ENCODE measurements at regions not wholly inside any gene's neighbourhood (a gene's known extent, or its start where the extent isn't known, plus 50 kb on each side); places are given as distances from the start of the nearest gene placed in this dataset.
A peak's percentile ranks its signal among the peaks of the same experiment; 100 is the strongest.
"Not testable (repeated sequence)": the region's sequence is repeated elsewhere in the genome, so short reads cannot be mapped to it uniquely, and the experiment has no call there.

- not testable (repeated sequence) for H3K4me3 ChIP-seq (ENCODE audit: insufficient read depth, low read depth, low read length); H3K27me3 ChIP-seq (ENCODE audit: control insufficient read depth, insufficient read depth, low read length); DNase-seq; H3K36me3 ChIP-seq (replicated peaks; ENCODE audit: control insufficient read depth, insufficient read depth, low read length)
Observed at GRCh38 chr2:209261366-209262053, 162.3 kb upstream of the MAP2 start.

- H3K27me3 ChIP-seq (ENCODE audit: control insufficient read depth, insufficient read depth, low read length): no peaks in the 10 kb centered on the region
- DNase-seq: no peak
- no peak overlapping the region for H3K4me3 ChIP-seq (ENCODE audit: insufficient read depth, low read depth, low read length)
- H3K36me3 ChIP-seq (replicated peaks; ENCODE audit: control insufficient read depth, insufficient read depth, low read length): no peaks in the 10 kb centered on the region
Observed at GRCh38 chr2:209269024-209269423, 154.8 kb upstream of the MAP2 start.

GRCh38 chr2:209276000-209276399 lies 147.8 kb upstream of the MAP2 start:
- Histone ChIP-seq H3K4me3 (ENCODE audit: insufficient read depth, low read depth, low read length) (no peak overlapping the region), H3K27me3 (ENCODE audit: control insufficient read depth, insufficient read depth, low read length) (no peaks in the 10 kb centered on the region), H3K36me3 (replicated peaks; ENCODE audit: control insufficient read depth, insufficient read depth, low read length) (no peaks in the 10 kb centered on the region)
- DNase-seq: no peak

GRCh38 chr2:209277444-209277843 lies 146.4 kb upstream of the MAP2 start:
- peak; percentile 10 for DNase-seq
- Histone ChIP-seq H3K27me3 (ENCODE audit: control insufficient read depth, insufficient read depth, low read length) (no peaks in the 10 kb centered on the region), H3K4me3 (ENCODE audit: insufficient read depth, low read depth, low read length) (no peak overlapping the region), H3K36me3 (replicated peaks; ENCODE audit: control insufficient read depth, insufficient read depth, low read length) (no peaks in the 10 kb centered on the region)

- H3K4me3 ChIP-seq (ENCODE audit: insufficient read depth, low read depth, low read length): no peak overlapping the region
- no peaks in the 10 kb centered on the region for H3K27me3 ChIP-seq (ENCODE audit: control insufficient read depth, insufficient read depth, low read length)
- peaks cover 5% of the 10 kb centered on the region for H3K36me3 ChIP-seq (replicated peaks; ENCODE audit: control insufficient read depth, insufficient read depth, low read length)
- no peak for DNase-seq
Observed at GRCh38 chr2:209298601-209299000, 125.2 kb upstream of the MAP2 start.

- H3K36me3 ChIP-seq (replicated peaks; ENCODE audit: control insufficient read depth, insufficient read depth, low read length); DNase-seq: not testable (repeated sequence)
- peak overlapping the region; percentile 51 for H3K4me3 ChIP-seq (ENCODE audit: insufficient read depth, low read depth, low read length)
Observed at GRCh38 chr2:209299478-209299877, 124.4 kb upstream of the MAP2 start.

GRCh38 chr2:209300766-209301165 lies 123.1 kb upstream of the MAP2 start:
- peaks cover 10% of the 10 kb centered on the region for H3K36me3 ChIP-seq (replicated peaks; ENCODE audit: control insufficient read depth, insufficient read depth, low read length)
- not testable (repeated sequence) for DNase-seq; H3K27me3 ChIP-seq (ENCODE audit: control insufficient read depth, insufficient read depth, low read length)
- peak overlapping the region; percentile 58 for H3K4me3 ChIP-seq (ENCODE audit: insufficient read depth, low read depth, low read length)

More at GRCh38 chr2:209299478-209299877, 124.4 kb upstream of the MAP2 start:
- not testable (repeated sequence) for H3K27me3 ChIP-seq (ENCODE audit: control insufficient read depth, insufficient read depth, low read length)

- Histone ChIP-seq H3K36me3 (replicated peaks; ENCODE audit: control insufficient read depth, insufficient read depth, low read length) (peaks cover 12% of the 10 kb centered on the region), H3K4me3 (ENCODE audit: insufficient read depth, low read depth, low read length) (no peak overlapping the region), H3K27me3 (ENCODE audit: control insufficient read depth, insufficient read depth, low read length) (no peaks in the 10 kb centered on the region)
- no peak for DNase-seq
Observed at GRCh38 chr2:209305026-209305425, 118.8 kb upstream of the MAP2 start.

GRCh38 chr2:209305746-209306196 lies 118.1 kb upstream of the MAP2 start:
- Histone ChIP-seq H3K4me3 (ENCODE audit: insufficient read depth, low read depth, low read length) (no peak overlapping the region), H3K27me3 (ENCODE audit: control insufficient read depth, insufficient read depth, low read length) (no peaks in the 10 kb centered on the region), H3K36me3 (replicated peaks; ENCODE audit: control insufficient read depth, insufficient read depth, low read length) (peaks cover 12% of the 10 kb centered on the region)
- no peak for DNase-seq

- Histone ChIP-seq H3K36me3 (replicated peaks; ENCODE audit: control insufficient read depth, insufficient read depth, low read length) (peaks cover 9% of the 10 kb centered on the region), H3K27me3 (ENCODE audit: control insufficient read depth, insufficient read depth, low read length) (no peaks in the 10 kb centered on the region), H3K4me3 (ENCODE audit: insufficient read depth, low read depth, low read length) (no peak overlapping the region)
- DNase-seq: no peak
Observed at GRCh38 chr2:209307161-209308001, 116.5 kb upstream of the MAP2 start.

GRCh38 chr2:209308415-209308814 lies 115.4 kb upstream of the MAP2 start:
- no peak for DNase-seq
- Histone ChIP-seq H3K36me3 (replicated peaks; ENCODE audit: control insufficient read depth, insufficient read depth, low read length) (peaks cover 7% of the 10 kb centered on the region), H3K4me3 (ENCODE audit: insufficient read depth, low read depth, low read length) (no peak overlapping the region), H3K27me3 (ENCODE audit: control insufficient read depth, insufficient read depth, low read length) (no peaks in the 10 kb centered on the region)

- no peak overlapping the region for H3K4me3 ChIP-seq (ENCODE audit: insufficient read depth, low read depth, low read length)
- no peaks in the 10 kb centered on the region for H3K27me3 ChIP-seq (ENCODE audit: control insufficient read depth, insufficient read depth, low read length)
- H3K36me3 ChIP-seq (replicated peaks; ENCODE audit: control insufficient read depth, insufficient read depth, low read length): no peaks in the 10 kb centered on the region; the same call in 1 of the 2 replicates
- DNase-seq: no peak
Observed at GRCh38 chr2:209311948-209312347, 111.9 kb upstream of the MAP2 start.

- not testable (repeated sequence) for H3K36me3 ChIP-seq (replicated peaks; ENCODE audit: control insufficient read depth, insufficient read depth, low read length); H3K4me3 ChIP-seq (ENCODE audit: insufficient read depth, low read depth, low read length); H3K27me3 ChIP-seq (ENCODE audit: control insufficient read depth, insufficient read depth, low read length); DNase-seq
Observed at GRCh38 chr2:209312450-209312849, 111.4 kb upstream of the MAP2 start.

- Histone ChIP-seq H3K4me3 (ENCODE audit: insufficient read depth, low read depth, low read length) (no peak overlapping the region), H3K27me3 (ENCODE audit: control insufficient read depth, insufficient read depth, low read length) (no peaks in the 10 kb centered on the region), H3K36me3 (replicated peaks; ENCODE audit: control insufficient read depth, insufficient read depth, low read length) (no peaks in the 10 kb centered on the region)
- DNase-seq: no peak
Observed at GRCh38 chr2:209314653-209315052, 109.2 kb upstream of the MAP2 start.

GRCh38 chr2:209316141-209316540 lies 107.7 kb upstream of the MAP2 start:
- H3K36me3 ChIP-seq (replicated peaks; ENCODE audit: control insufficient read depth, insufficient read depth, low read length): no peaks in the 10 kb centered on the region
- H3K27me3 ChIP-seq (ENCODE audit: control insufficient read depth, insufficient read depth, low read length): no peaks in the 10 kb centered on the region
- H3K4me3 ChIP-seq (ENCODE audit: insufficient read depth, low read depth, low read length): no peak overlapping the region

More at GRCh38 chr2:209316141-209316540, 107.7 kb upstream of the MAP2 start:
- no peak for DNase-seq

Data from H7 (cell line).